Esophagus muscularis mucosa (tissue), 3 donors: ENCODE measurements at regions not wholly inside any gene's neighbourhood (a gene's known extent, or its start where the extent isn't known, plus 50 kb on each side); places are given as distances from the start of the nearest gene placed in this dataset.

ENCODE experiments used
- CTCF ChIP-seq, 3 experiments: fragments of 200-600 bp in 2 of 3; fragments of 450-650 bp in 1 of 3; sonication (generic) in 2 of 3; IDR thresholded peaks; one replicate each; pipeline ENCODE4 v1.5.1; 2017 to 2019; ENCODE audit warnings: antibody characterized with exemption in 3 of 3, mild to moderate bottlenecking in 2 of 3, moderate library complexity in 1 of 3
- POLR2AphosphoS5 ChIP-seq, 2 donors: sonication (generic); formaldehyde crosslinking; IDR thresholded peaks; one replicate each; pipeline ENCODE4 v1.6.1; 2017; ENCODE audit warnings: antibody characterized with exemption in 2 of 2

DNA sequence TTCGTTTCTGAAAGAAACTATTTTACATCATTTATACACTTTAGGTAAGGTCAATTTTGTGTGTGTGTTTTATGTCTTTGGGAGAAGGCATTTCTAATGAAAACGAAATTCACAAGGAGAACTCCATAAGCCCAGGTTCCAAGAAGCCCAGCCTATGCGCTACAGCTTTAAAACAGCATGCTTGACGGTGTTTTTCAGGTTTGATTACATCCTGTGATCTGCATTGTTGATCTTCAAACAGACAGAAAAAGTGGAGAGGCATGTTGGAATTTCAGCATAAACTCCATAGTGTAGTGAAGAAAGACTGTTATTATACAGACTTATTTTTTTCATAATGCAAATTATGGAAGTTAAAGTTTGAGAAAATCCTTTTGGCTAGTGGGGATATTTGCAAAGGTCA is 187.6 kb downstream of the TEX36 start:
- TF ChIP-seq CTCF (IDR thresholded peaks at IDR 0.05) (no peak), POLR2AphosphoS5 (IDR thresholded peaks at IDR 0.05) (no peak)
